ENCODE measurements at regions not wholly inside any gene's neighbourhood (a gene's known extent, or its start where the extent isn't known, plus 50 kb on each side); places are given as distances from the start of the nearest gene placed in this dataset.

GRCh38 chr14:100469632-100470522, 117.3 kb downstream of the BEGAIN start:
- no peak overlapping the region for H3K4me3 ChIP-seq (ENCODE audit: low read depth, poor library complexity, severe bottlenecking)
- WGBS, 2 donors = 95 to 99% methylated on average over 6 of the region's 6 CpGs
- TF ChIP-seq POLR2A (IDR thresholded peaks at IDR 0.05) = no peak
- no peak for TF ChIP-seq CTCF (IDR thresholded peaks at IDR 0.05)
- intact Hi-C loops (cut with DNase I; ENCODE audit: low total_unique reads) = no loop called here
- DNase-seq (ENCODE audit: low spot score in 2 of 2) = no peak

GRCh38 chr14:100470523-100470897, 116.7 kb downstream of the BEGAIN start:
- no peak overlapping the region for H3K4me3 ChIP-seq (ENCODE audit: low read depth, poor library complexity, severe bottlenecking)
- DNase-seq (ENCODE audit: low spot score in 2 of 2) = no peak
- TF ChIP-seq POLR2A (IDR thresholded peaks at IDR 0.05) (no peak), CTCF (IDR thresholded peaks at IDR 0.05) (no peak)
- 89 to 94% methylated on average over 2 of the region's 2 CpGs for WGBS, 2 donors
- intact Hi-C loops (cut with DNase I; ENCODE audit: low total_unique reads) = no loop called here

DNA sequence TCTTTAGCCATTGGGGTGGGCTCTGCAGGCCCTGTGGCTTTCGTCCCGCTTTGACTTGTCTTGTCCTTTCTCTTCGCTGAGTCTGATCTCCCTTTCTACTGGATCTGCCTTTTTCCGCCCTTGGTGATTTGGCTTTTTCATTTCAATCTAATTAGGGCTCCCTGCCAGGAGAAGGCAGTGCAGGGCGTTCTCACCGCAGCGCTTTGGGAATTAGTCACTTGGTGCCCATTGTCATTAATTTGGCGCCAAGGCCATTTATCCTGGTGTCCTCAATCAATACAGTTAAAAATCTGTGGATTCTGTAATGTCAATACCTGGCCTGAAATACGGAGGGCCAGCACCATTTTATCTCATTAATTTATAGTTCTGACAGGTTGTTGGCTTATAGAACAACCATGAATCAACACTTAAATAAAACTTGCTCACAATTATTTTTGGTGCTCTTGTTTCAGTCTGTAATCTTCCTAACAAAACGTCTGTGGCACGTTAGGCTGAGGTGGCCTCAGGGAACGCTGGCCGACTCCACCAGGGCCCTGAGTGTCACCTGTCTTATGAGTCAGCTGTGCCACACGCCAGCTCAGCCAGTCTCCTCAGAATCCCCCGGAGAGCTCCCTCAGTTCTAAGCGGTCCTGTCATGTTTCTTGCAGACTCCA, 115.7 kb downstream of the BEGAIN start:
- H3K4me3 ChIP-seq (ENCODE audit: low read depth, poor library complexity, severe bottlenecking) = no peak overlapping the region
- DNase-seq (ENCODE audit: low spot score in 2 of 2) = no peak
- TF ChIP-seq POLR2A (IDR thresholded peaks at IDR 0.05) = no peak
- no peak for TF ChIP-seq CTCF (IDR thresholded peaks at IDR 0.05)
- 50 to 51% methylated on average over 16 of the region's 16 CpGs for WGBS, 2 donors
- intact Hi-C loops (cut with DNase I; ENCODE audit: low total_unique reads) = no loop called here

DNA sequence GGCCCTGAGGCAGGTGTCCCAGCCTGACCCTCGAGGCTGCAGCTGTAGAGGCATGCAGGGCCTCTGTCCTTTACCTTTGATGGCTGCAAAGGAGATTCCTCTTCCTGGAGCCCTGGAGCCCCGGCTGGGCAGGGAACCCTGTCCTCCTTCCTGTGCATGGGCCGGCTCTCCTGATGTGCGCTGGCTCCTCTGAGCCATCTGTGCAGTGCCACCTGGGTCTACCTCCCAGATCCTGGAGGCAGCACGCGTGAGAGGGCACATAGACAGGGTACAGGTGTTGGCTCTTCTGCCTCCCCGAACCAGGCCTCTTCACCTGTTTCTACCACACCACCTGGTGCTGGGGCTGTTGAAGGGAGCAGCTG, 115.1 kb downstream of the BEGAIN start:
- TF ChIP-seq CTCF (IDR thresholded peaks at IDR 0.05) (no peak), POLR2A (IDR thresholded peaks at IDR 0.05) (no peak)
- no peak overlapping the region for H3K4me3 ChIP-seq (ENCODE audit: low read depth, poor library complexity, severe bottlenecking)
- intact Hi-C loops (cut with DNase I; ENCODE audit: low total_unique reads) = no loop called here
- WGBS, 2 donors = 57 to 72% methylated on average over 7 of the region's 7 CpGs
- DNase-seq (ENCODE audit: low spot score in 2 of 2) = no peak

- WGBS, 2 donors = 97 to 99% methylated on average over 7 of the region's 7 CpGs
- DNase-seq (ENCODE audit: low spot score in 2 of 2) = no peak
- intact Hi-C loops (cut with DNase I; ENCODE audit: low total_unique reads) = no loop called here
- no peak for TF ChIP-seq POLR2A (IDR thresholded peaks at IDR 0.05)
- TF ChIP-seq CTCF (IDR thresholded peaks at IDR 0.05) = no peak
- H3K4me3 ChIP-seq (ENCODE audit: low read depth, poor library complexity, severe bottlenecking) = no peak overlapping the region
Observed at GRCh38 chr14:100472491-100472890, 114.7 kb downstream of the BEGAIN start.
